HG03064 (cell line): ENCODE measurements at regions not wholly inside any gene's neighbourhood (a gene's known extent, or its start where the extent isn't known, plus 50 kb on each side); places are given as distances from the start of the nearest gene placed in this dataset.
"Not testable (repeated sequence)": the region's sequence is repeated elsewhere in the genome, so short reads cannot be mapped to it uniquely, and the experiment has no call there.

ENCODE experiments used
- ATAC-seq: cut with Tn5 transposase; IDR thresholded peaks from one replicate; pipeline ENCODE4 v1.9.1; 2021; ENCODE audit warnings: low read depth; ENCODE audit not compliant: unreplicated experiment

DNA sequence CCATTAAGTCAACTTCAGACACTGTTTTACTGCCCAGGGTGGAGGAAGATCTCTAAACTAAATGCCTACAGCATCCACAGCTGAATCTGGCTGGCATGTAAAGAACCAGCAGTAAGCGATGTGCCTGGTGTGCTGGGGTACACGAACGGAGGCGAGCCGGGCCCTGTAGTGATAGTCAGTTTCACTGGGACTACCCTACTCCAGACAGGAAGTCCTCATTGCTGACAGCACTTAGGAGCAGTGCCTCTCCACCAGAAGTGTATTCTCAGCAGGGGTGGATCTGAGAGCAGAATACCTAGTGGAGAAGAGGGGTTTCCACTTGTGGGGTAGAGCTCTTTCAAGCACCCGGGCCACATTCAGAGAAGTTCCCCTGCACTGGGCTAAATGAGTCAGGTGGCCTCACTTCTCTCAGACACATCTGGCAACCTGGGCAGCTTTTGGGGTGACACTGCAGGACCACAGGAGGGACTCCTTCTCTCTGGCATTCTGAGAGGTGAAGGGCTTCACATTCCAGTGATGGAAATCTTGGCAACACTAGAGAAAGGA is 290.3 kb upstream of the PLGLB1 start:
- not testable (repeated sequence) for ATAC-seq

DNA sequence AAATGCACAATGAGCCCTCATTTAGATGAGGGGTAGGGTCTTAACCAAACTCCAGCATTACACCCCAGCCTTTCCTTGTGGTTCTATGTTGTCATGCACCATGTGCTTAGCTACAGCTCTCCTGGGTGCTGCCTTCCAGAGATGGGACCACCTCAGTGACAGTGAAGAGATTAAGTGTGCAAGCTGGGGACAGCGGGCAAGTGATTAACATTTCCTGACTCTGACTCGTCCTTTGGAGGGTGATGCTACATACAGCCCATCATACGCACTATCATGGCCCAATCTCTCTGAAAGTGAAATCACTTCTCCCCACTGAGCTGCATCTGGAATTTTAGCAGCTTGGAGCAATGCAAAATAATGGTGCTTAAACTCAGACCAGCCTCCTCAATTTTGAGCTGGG is 293.0 kb upstream of the PLGLB1 start:
- not testable (repeated sequence) for ATAC-seq

DNA sequence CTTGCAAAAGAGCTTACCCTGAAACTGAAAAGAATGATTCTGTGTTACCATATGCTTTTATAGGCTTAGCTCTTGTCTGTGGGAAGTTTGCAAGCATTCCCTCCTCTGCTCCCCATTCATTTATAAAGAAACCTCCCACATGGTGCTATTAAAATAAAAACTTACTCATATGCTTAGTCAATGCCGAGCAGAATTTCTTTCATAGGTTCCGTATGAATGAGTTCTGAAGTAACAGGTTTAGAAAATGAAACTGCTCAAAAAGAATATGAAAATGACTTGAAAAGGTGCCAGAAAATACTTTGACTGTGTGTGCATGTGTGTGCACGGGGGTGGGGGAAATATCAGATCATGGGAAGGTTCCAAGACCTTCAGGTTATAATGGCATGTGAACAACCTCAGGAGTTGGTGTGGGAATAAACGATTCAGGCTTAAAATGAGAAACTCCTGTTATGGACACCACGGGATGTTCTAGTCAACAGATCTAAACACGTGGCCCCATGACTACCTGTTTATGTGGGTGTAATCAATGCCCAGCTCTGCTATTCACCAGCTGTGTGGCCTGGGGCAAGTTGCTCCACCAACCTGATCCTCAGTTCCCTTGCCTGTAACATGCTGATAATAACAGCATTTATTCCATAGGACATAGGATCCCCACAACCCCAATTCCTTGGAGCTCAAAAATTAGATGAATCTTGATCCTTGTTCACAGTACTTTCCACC is 293.7 kb upstream of the PLGLB1 start:
- ATAC-seq: not testable (repeated sequence)

DNA sequence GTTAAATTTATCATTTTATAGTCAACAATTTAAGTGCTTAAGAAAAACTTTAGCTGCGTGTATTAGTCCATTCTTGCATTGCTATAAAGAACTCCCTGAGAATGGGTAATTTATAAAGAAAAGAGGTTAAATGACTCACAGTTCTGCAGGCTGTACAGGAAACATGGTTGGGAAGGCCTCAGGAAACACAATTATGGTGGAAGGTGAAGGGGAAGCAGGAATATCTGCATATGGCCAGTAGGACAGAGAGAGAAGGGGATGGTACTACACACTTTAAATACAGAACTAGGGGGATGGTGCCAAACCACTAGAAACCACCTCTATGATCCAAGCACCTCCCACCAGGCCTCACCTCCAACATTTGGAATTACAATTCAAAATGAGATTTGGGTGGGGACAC is 295.5 kb upstream of the PLGLB1 start:
- ATAC-seq: not testable (repeated sequence)

DNA sequence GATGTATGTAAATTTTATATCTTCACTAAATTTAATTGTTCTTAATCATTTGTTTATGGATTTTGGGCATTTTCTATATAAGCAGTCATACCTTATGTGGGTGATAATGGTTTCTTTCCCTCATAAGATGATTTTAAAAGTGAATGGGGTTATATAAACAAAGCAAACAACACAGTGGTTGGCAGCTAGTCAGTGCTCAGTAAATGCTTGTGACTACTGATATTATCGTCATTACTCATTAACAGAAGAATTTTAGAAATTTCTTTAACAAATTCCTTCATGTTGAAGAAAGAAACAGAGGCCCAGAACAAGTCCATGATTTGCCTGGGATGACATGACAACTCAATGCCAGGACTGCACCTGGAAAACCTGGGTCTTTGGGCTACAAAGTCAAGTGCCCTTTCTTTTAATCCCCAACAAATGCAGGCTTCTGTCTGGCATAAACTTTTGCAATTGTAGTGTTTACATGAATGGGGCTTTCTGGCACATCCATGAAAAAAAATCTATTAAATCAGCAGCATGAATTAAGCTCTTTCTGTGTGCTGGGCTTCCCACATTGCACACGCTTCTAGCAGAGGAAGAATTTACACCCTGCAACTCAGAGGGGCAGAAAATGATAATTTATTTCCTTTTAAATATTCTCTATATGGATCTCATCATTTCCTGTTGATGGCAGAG is 297.3 kb upstream of the PLGLB1 start:
- ATAC-seq: not testable (repeated sequence)

DNA sequence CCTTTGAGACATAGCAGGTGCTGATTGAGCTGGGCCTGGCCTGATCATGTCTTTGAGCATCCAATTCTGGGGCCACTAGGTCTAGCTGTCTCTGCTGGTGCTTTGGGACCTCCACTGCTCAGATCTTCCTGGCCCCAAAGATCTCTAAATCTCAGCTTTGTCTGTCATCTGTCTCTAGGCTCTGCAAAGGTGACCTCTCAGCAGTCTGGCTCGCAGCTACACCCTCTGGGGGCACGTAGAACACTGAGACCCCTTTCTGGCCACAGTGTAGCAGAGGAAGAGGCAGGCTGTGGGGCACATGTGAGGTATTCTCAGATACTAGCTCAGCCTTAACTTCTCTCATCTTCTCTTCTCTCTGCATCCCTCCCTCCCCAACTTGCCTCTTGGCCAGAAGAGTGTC is 298.1 kb upstream of the PLGLB1 start:
- ATAC-seq: not testable (repeated sequence)

DNA sequence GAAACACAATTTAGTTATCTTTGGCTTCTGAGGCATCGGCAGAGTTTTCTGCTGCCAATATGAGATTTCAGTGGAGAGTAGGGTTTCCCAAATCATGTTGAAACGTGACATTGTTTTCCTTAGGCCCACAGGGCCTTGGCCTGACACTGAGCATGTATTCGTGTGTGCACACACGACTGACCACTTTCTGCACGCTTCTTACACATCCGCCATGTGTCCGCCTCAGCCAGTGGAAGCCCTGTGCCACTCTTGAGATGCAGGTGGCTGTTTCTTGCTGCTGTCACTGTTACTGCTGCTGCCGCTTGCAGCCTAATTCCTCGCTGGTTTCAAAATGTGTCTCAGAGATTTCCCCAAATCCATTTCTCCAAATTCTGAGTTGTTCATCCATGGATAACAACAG is 299.6 kb upstream of the PLGLB1 start:
- not testable (repeated sequence) for ATAC-seq

DNA sequence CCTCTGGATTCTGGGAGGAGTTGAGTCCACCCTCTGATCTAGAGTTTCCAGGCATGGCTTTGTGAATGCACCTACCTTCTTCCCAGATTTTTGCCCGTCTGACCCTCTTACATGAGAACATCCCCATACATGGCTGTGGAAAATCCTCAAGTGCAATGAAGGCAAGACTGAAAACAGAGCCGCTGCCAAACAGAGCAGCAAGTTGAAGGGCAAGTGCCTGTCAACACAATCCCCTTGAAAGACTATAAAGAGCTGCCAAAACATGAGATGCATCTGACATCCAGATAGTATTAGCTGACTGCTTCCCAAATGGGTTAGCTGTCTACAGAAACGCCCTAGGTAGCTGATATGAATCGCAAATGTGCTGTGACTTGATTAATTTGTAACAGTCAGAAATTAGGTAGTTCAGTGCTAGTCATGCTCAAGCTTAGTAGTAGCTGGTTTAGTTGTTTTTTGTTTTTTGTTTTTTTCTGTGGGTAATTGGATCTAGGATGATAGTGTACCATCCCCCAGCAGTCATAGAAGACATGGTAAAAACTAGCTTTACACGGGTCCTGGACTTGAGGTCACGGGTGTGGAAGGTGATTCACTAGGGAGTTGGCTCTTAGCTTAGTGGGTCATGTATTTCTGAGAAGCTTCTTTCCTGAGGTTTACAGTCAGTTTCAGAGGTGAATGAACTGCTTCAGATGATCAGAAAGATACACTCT is 302.8 kb upstream of the PLGLB1 start:
- not testable (repeated sequence) for ATAC-seq

DNA sequence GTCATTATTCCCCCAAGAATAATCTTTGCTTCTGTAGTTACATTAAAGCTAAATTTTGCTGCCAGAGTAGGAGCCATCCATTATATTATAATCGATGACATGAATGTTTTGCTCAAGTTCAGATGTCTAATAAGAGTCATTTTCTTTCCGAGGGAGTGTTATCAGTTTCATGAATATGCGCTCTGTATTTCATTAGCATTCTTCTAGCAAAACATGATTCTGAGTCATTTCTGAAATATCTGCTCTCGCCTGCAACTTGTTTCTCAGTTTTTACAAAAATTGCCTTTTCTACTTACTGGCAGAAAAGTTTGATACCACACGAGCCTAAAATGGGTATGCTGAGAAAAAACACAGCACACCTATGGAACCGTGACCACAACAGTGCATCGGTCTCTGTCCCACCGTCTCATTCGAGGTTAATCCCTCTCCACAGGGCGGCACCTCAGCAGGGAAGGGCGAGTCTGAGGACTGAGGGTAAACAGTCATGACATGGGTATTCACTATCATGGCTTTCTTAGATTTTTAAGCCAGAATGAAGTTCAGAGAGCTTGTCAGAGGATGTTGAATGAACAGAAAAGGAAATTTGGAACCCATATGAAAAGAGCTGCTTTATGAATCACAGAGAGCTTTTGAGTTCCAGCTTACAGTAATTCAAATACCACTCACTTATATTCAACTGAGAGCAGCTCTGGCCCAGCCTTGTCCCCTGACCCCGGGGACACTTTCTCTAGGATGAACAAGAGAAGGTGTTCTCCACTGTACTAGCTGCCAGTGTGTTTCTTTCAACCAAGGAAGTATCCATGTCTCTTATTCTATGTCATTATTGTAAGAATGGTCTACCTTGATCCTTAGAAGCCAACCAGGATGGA is 303.6 kb upstream of the PLGLB1 start:
- not testable (repeated sequence) for ATAC-seq

DNA sequence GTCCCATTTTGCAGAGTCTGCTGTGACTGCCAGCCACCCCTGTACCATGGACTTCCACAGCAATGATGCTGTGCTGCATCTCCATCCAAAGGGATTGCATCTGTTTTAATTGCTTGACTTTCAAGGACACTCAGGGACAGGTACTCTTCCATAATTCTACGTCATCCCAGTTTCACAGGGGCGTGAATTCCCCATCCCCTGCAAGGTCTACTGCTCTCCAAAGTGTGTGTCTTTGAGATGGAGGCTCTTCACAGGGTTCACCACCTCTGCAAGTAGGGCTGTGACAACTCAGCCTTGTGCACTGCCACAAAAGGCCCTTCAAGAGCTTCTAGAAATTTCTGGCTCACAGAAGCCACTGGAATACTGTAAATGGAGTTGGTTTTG is 304.3 kb upstream of the PLGLB1 start:
- ATAC-seq: not testable (repeated sequence)

DNA sequence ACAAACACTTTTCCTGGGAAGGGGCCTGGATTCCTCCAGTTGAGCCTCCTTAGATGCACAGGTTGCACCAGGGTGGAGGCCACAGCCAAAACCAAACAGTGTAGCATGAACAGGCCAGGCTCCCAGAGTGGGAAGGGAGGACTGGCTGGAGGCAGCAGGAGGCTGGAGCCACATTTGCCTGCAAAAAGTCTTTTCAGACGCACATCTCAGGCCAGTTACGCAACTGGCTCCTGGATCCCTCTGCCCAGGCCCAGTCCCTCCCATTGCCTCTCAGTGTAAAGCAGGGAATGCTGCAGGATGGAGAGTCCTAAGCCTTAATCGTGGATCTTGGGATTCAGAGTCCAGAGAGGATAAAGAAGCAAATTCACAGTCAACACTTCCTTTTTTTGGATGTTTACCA is 305.1 kb upstream of the PLGLB1 start:
- ATAC-seq: not testable (repeated sequence)

DNA sequence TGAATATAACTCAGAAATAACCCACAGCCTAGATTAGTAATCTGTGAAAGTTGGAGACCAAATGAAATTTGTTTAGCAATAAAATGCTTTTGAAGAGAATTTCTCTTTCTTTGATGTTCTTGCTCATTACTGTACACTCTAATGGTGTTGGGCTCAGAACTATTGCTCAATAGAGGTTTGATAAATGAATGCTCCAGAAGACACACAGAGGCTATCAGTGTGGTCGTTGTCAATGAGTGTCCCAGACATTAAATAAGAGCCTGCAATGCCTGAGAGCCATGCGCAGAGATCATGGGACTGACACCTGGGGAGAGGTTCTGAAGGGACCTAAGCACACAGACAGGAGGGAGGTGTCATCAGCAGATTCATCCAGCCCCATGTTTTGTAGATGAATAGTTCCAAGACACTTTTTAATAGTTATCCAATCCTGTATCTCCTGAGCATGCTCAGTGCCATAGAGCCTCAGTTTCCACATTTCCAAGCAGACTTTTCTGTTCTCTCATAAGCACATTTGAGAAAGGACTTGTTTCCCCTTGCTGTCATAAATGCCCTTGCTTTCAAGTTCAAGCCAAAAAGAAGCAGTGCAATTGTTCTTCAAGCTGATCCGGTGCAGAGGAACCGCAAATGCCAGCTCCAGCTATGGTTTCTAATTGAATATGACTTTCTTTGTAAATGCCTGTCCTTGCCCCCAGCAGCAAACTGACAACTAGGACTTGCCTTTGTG is 306.2 kb upstream of the PLGLB1 start:
- not testable (repeated sequence) for ATAC-seq

DNA sequence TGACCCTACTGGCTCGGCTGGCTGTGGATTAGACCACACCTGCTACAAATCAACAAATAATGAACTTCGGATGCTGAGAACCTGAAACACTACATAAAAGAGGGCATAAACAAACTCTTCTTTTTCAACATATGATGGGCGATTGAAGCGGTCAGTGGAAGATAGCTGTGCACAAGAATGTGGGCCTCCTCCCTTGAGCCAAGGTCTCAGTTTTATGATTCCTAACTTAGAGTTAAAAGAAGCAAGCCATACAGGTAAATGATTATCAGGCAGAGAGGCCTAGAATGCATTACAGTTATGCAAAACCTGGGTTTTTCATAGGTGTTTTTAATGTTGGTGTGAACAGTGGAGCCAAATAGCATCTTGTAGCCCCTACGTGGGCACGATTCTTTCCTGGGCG is 307.9 kb upstream of the PLGLB1 start:
- not testable (repeated sequence) for ATAC-seq

DNA sequence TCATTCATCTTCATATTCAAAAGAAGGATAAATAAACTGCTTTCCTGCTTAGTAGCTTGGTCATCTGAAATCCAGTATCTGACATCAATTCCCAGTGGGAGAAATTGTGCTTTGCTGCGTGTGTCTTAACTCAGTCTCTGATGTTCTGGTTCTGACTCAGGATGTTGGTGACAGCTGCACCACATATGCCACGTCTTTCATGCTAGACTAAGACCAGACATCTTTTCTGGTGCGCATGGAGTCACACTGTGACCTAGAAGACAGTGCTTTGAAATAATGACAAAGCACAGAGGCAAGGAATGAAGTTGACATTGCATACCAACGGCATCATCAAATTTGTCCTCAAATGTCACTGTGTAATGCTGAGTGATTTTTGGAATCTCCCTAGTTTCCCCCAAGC is 308.8 kb upstream of the PLGLB1 start:
- ATAC-seq: not testable (repeated sequence)

DNA sequence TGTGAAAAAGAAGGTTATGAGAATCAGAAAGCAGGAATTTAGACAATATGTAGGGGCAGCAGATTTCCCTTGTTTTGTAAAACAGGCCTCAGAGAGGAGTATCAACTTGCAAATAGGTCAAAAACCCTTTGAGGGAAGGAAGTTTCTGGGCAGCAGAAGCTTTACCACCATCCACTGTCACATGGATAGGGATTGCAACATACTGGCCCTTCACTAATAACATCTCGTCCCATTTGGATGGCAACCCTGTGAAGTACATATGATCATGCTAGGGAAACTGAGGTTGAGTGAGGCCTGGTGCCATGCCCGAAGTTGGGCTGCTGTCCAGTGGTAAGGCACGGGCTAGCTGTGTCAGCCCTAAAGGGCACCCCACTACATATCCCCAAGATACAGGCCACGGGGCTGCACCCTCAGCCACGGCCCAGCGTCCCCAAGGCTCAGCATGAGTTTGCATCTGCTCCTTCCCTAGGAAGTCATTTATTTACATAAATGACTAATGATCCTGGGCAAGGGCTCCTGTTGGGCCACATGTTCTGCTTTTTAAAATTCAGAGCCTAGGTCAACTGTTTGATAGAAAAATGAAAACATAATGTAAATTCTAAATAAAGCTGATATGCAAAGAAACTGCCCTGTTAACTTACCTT is 310.4 kb upstream of the PLGLB1 start:
- not testable (repeated sequence) for ATAC-seq

DNA sequence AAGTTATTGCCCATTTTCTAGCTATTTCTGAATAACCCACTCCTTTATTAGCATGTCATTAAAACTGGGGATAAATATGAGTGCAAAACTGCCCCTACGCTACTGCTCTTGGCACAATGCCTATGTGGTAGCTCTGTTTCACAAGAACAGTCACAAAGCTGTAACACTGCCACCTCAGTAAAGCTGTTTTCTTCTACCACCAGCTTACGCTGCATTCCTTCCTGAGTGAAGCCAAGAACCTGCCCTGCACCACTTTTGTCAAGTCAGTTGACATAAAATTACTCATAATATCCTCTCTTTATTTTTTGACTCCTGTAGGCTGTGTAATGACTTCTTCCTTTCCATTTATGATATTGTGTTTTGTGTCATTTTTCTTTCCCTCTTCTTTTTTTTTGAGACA is 313.2 kb upstream of the PLGLB1 start:
- ATAC-seq: not testable (repeated sequence)

DNA sequence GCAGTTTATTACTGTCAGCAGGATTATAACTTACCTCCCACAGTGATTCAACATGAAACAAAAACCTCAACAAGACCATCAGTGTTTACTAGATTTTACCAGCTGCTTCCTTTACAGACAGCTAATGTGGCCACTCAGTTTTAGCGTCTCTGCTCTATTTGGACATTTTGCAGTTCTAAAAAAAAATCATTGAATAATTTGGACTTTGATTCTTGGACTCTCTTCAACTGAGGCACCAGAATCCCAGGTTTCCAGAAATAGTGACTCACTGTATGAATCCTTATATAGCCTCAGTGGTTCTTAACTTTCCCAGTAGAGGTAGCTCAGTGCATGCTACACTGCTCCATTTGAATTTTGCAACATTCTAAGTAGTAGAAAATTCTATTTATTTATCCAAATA is 317.4 kb upstream of the PLGLB1 start:
- ATAC-seq: not testable (repeated sequence)

DNA sequence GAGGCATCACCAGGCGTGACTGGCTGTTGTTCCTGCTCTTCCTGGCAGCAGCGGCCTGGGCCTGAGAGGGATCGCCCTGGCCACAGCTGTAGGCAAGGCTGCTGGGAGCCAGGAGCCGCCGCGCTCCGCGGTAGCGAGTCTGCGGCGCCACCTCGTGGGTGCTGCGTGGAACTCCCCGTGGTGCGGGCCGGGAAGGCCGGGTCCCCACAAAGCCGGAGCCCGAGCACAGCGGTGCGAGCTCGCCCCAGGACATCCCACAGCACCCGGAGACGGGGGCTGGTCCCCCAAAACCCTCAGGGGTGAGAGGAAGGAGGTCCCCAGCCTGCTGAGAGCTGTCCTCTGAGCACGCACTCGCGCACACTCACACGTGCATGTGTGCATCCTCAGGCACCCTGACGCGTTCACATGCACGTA is 320.0 kb upstream of the PLGLB1 start:
- ATAC-seq: not testable (repeated sequence)

DNA sequence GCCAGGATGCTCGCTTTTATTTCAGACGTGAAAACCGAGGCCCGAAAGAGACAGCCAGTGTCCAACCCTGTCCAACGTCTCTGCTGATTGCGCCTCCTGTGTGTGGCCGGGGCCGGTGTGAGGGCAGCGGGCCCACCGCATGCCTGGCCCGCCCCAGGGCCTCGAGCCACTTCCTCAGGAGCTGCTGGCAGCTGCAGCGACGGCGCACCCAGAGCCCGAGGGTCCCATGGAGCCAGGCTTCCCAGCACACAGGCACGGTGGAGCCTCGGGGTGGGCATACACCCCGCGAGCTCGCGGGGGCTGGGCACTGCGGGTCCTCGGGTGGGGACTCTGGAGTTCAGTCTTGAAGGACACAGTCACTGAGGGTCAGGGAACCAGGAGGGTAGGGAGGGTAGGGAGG is 320.5 kb upstream of the PLGLB1 start:
- ATAC-seq: not testable (repeated sequence)
